HepG2 (cell line): ENCODE measurements at regions not wholly inside any gene's neighbourhood (a gene's known extent, or its start where the extent isn't known, plus 50 kb on each side); places are given as distances from the start of the nearest gene placed in this dataset.

Source experiments
- ATAC-seq: fragments of 200-7000 bp; cut with Tn5 transposase; 3 replicates; pipeline ENCODE4 v1.9.1; 2020; ENCODE audit warnings: mild to moderate bottlenecking, moderate library complexity
- BruUV-seq: library from RNA; stranded (reverse); fragments of 400-500 nt; replicated peaks from 2 replicates; lab custom pipeline; 2021; lab: Mats Ljungman, UMichigan
- CTCF ChIA-PET: fragments of 300-600 bp; formaldehyde crosslinking; extraction: SDS; loops from one replicate; lab custom pipeline; 2021; ENCODE audit warnings: low total read pairs, inconsistent platforms, low intra/inter-chr PET ratio; lab: Yijun Ruan, JAX
- POLR2A ChIA-PET: fragments of 350-600 bp; sonication (Branson Sonifier 250); formaldehyde crosslinking; loops from one replicate; lab custom pipeline; 2020; ENCODE audit warnings: antibody characterized with exemption, inconsistent platforms; lab: Yijun Ruan, JAX
- DNase-seq: peaks from one replicate; pipeline ENCODE4 v3.0.0-alpha.2; 2015; ENCODE audit warnings: low spot score
- FAIRE-seq: peaks from 3 replicates; lab custom pipeline; 2011; peaks lifted over from hg19 to GRCh38; lab: Jason Lieb, UNC
- H2AFZ ChIP-seq: one replicate; pipeline ENCODE4 v1.6.1; 2011; ENCODE audit warnings: low read length, inconsistent platforms
- H3K27ac ChIP-seq: fragments of 300-600 bp; 3 replicates; pipeline ENCODE4 v1.8.0; 2011; ENCODE audit warnings: mixed run types, mild to moderate bottlenecking, mixed read lengths, low read length, inconsistent platforms; ENCODE audit not compliant: insufficient read depth; ENCODE audit errors: extremely low read length
- H3K27me3 ChIP-seq, 2 experiments: fragments of 200-600 bp in 1 of 2; 2 replicates in 1 of 2; 3 replicates in 1 of 2; pipeline versions ENCODE4 v1.6.0 to v1.8.0; 2011; ENCODE audit warnings: low read length in 2 of 2, mild to moderate bottlenecking in 2 of 2, moderate library complexity in 2 of 2, inconsistent platforms in 1 of 2; ENCODE audit not compliant: insufficient read depth in 2 of 2, control insufficient read depth in 1 of 2
- H3K36me3 ChIP-seq, 2 experiments: fragments of 200-600 bp in 1 of 2; replicated peaks in 1 of 2; 2 replicates in 1 of 2; 3 replicates in 1 of 2; pipeline versions ENCODE4 v1.5.1 to v1.8.0; 2011; ENCODE audit warnings: low read length in 2 of 2, inconsistent platforms in 1 of 2; ENCODE audit not compliant: insufficient read depth in 2 of 2, control insufficient read depth in 1 of 2
- H3K4me1 ChIP-seq: 2 replicates; pipeline ENCODE4 v1.5.1; 2012; ENCODE audit warnings: low read length, inconsistent platforms; ENCODE audit not compliant: insufficient read depth
- H3K4me2 ChIP-seq: 2 replicates; pipeline ENCODE4 v1.6.0; 2011; ENCODE audit warnings: low read depth, low read length, inconsistent platforms
- H3K4me3 ChIP-seq, 3 experiments: fragments of 200-600 bp in 1 of 3; sonication (generic), shearing (Covaris generic) in 1 of 3; replicated peaks in 1 of 3; 2 replicates each; pipeline ENCODE4 v1.5.1; 2011 to 2016; ENCODE audit warnings: low read length in 3 of 3, inconsistent platforms in 2 of 3, low read depth in 2 of 3, mild to moderate bottlenecking in 2 of 3, control low read depth in 1 of 3, mixed read lengths in 1 of 3; ENCODE audit not compliant: insufficient read depth in 1 of 3
- H3K79me2 ChIP-seq: one replicate; pipeline ENCODE4 v1.6.1; 2011; ENCODE audit warnings: low read length, inconsistent platforms; ENCODE audit not compliant: insufficient read depth
- H3K9ac ChIP-seq: 2 replicates; pipeline ENCODE4 v1.6.0; 2011; ENCODE audit warnings: mild to moderate bottlenecking, low read depth, low read length, inconsistent platforms; ENCODE audit not compliant: insufficient read depth
- H3K9me3 ChIP-seq: 2 replicates; pipeline ENCODE4 v1.5.1; 2012; ENCODE audit warnings: mild to moderate bottlenecking, low read length
- H4K20me1 ChIP-seq: 2 replicates; pipeline ENCODE4 v1.6.0; 2011; ENCODE audit warnings: inconsistent platforms, mild to moderate bottlenecking, low read length, moderate library complexity; ENCODE audit not compliant: insufficient read depth
- CENPT ChIP-seq: sonication (generic); formaldehyde crosslinking; IDR thresholded peaks from 2 replicates; pipeline ENCODE4 v1.8.0; 2022; ENCODE audit warnings: low read depth, mild to moderate bottlenecking, moderate library complexity, missing genetic modification reagents
- EHMT2 ChIP-seq: fragments of 200-600 bp; sonication (generic); IDR thresholded peaks from 2 replicates; pipeline ENCODE4 v1.7.0; 2017; ENCODE audit warnings: antibody characterized with exemption, low read depth, low read length, borderline replicate concordance
- ETS1 ChIP-seq: sonication (generic); formaldehyde crosslinking; IDR thresholded peaks from 2 replicates; pipeline ENCODE4 v1.4.0; 2020; ENCODE audit warnings: missing genetic modification reagents
- GFI1 ChIP-seq: sonication (generic); formaldehyde crosslinking; IDR thresholded peaks from 2 replicates; pipeline ENCODE4 v1.5.0; 2020; ENCODE audit warnings: missing genetic modification reagents, mild to moderate bottlenecking, borderline replicate concordance
- IRF2 ChIP-seq: IDR thresholded peaks from 2 replicates; pipeline ENCODE4 v1.6.1; 2018; ENCODE audit warnings: missing genetic modification reagents, missing compliant biosample characterization
- JUN ChIP-seq: sonication (generic); formaldehyde crosslinking; IDR thresholded peaks from 2 replicates; pipeline ENCODE4 v1.4.0; 2020; ENCODE audit warnings: mild to moderate bottlenecking, missing genetic modification reagents
- MTA1 ChIP-seq: sonication (generic); formaldehyde crosslinking; IDR thresholded peaks from 2 replicates; pipeline ENCODE4 v1.4.0; 2020; ENCODE audit warnings: missing genetic modification reagents, mild to moderate bottlenecking, borderline replicate concordance
- MYPOP ChIP-seq: sonication (generic); formaldehyde crosslinking; IDR thresholded peaks from 2 replicates; pipeline ENCODE4 v1.8.1; 2023; ENCODE audit warnings: mild to moderate bottlenecking, moderate library complexity, missing genetic modification reagents
- NR2F2 ChIP-seq: IDR thresholded peaks from 2 replicates; pipeline ENCODE4 v1.6.1; 2012; ENCODE audit warnings: low read depth, inconsistent platforms, borderline replicate concordance
- RAD21 ChIP-seq: fragments of 450-650 bp; formaldehyde crosslinking; IDR thresholded peaks from 2 replicates; pipeline ENCODE4 v1.5.0; 2020; ENCODE audit warnings: mild to moderate bottlenecking
- SIX1 ChIP-seq: sonication (generic); formaldehyde crosslinking; IDR thresholded peaks from 2 replicates; pipeline ENCODE4 v1.4.0; 2020; ENCODE audit warnings: missing genetic modification reagents, borderline replicate concordance
- TCF12 ChIP-seq, 2 experiments: fragments of 450-650 bp in 1 of 2; sonication (generic) in 1 of 2; formaldehyde crosslinking in 1 of 2; IDR thresholded peaks; 2 replicates each; pipeline versions ENCODE4 v1.6.1 to v1.8.0; 2017 to 2022; ENCODE audit warnings: antibody characterized with exemption in 1 of 2, mild to moderate bottlenecking in 1 of 2, missing genetic modification reagents in 1 of 2, moderate library complexity in 1 of 2
- ZFP36 ChIP-seq: fragments of 150-350 bp; IDR thresholded peaks from 2 replicates; pipeline ENCODE4 v1.6.1; 2018; ENCODE audit warnings: borderline replicate concordance, low read length, low read depth; ENCODE audit not compliant: partially characterized antibody
- ZNF670 ChIP-seq: sonication (generic); formaldehyde crosslinking; IDR thresholded peaks from 2 replicates; pipeline ENCODE4 v1.8.0; 2022; ENCODE audit warnings: mild to moderate bottlenecking, missing genetic modification reagents, borderline replicate concordance
- ZNF75D ChIP-seq: sonication (generic); formaldehyde crosslinking; IDR thresholded peaks from 2 replicates; pipeline ENCODE4 v1.8.1; 2023; ENCODE audit warnings: missing genetic modification reagents, mild to moderate bottlenecking, borderline replicate concordance
- ZNF850 ChIP-seq: sonication (generic); formaldehyde crosslinking; conservative IDR thresholded peaks from 2 replicates; pipeline ENCODE4 v1.9.0; 2021; ENCODE audit warnings: mild to moderate bottlenecking, missing genetic modification reagents
- whole genome bisulfite sequencing: methylation state at CpG from one replicate; pipeline ENCODE4 v1.1.6; 2017; ENCODE audit warnings: low lambda C conversion rate; 5-methylcytosine and 5-hydroxymethylcytosine counted together
- in situ Hi-C: cut with HindIII; loops from 2 replicates; pipeline ENCODE4 v1.10.0; 2017; ENCODE audit warnings: low pct_unique_long_range_greater_than_20kb; ENCODE audit not compliant: extremely low pct_ligation_motif_present
- intact Hi-C: fragments of 100-400 bp; cut with micrococcal nuclease; formaldehyde crosslinking; loops from one replicate; pipeline ENCODE4 v1.10.0; 2022; ENCODE audit not compliant: unreplicated experiment
- TF ChIP-seq, protein P1 (sequence below): sonication (generic); formaldehyde crosslinking; IDR thresholded peaks from 2 replicates; pipeline ENCODE4 v1.4.0; 2020; ENCODE audit warnings: mild to moderate bottlenecking, missing genetic modification reagents, borderline replicate concordance
- TF ChIP-seq, protein P2 (sequence below): IDR thresholded peaks from 2 replicates; pipeline ENCODE4 v1.6.1; 2016; ENCODE audit warnings: control low read depth
- TF ChIP-seq, protein P3 (sequence below): sonication (generic); formaldehyde crosslinking; IDR thresholded peaks from 2 replicates; pipeline ENCODE4 v1.4.0; 2020; ENCODE audit warnings: mild to moderate bottlenecking, missing genetic modification reagents

GRCh38 chr18:55663891-55664290, 75.9 kb upstream of the TCF4 start:
- ChIA-PET POLR2A (no interaction called here), CTCF (no interaction called here)
- no peaks in the 10 kb centered on the region for H3K36me3 ChIP-seq
- ATAC-seq (no peak), DNase-seq (no peak), FAIRE-seq (no peak)
- H3K9me3 ChIP-seq: peaks cover 87% of the 10 kb centered on the region
- no peaks in the 10 kb centered on the region for H3K4me1 ChIP-seq
- intact Hi-C loops (no loop called here), in situ Hi-C loops (no loop called here)
- H3K4me3 ChIP-seq: no peak overlapping the region
- no peaks in the 10 kb centered on the region for H3K79me2 ChIP-seq
- no peak overlapping the region for H3K9ac ChIP-seq
- no peak overlapping the region for H3K27ac ChIP-seq
- H3K4me2 ChIP-seq: no peak overlapping the region
- 0% methylated on average over 4 of the region's 4 CpGs for WGBS
- no peaks in the 10 kb centered on the region for H4K20me1 ChIP-seq
- no TSS peak for BruUV-seq
- H2AFZ ChIP-seq: no peak overlapping the region
- no peaks in the 10 kb centered on the region for H3K27me3 ChIP-seq
- TF ChIP-seq SIX1 (CRISPR knock-in tag) (no peak), CENPT (CRISPR knock-in tag) (no peak), GFI1 (no peak), MYPOP (no peak), ETS1 (CRISPR knock-in tag) (no peak), MTA1 (CRISPR knock-in tag) (no peak), ZNF75D (CRISPR knock-in tag) (no peak), ZFP36 (no peak), ZNF850 (no peak), IRF2 (CRISPR knock-in tag) (no peak), EHMT2 (no peak), NR2F2 (no peak), RAD21 (CRISPR knock-in tag) (no peak), TCF12 (IDR thresholded peaks at IDR 0.05) (no peak), TCF12 (CRISPR knock-in tag; IDR thresholded peaks at IDR 0.05) (no peak), JUN (CRISPR knock-in tag) (no peak), ZNF670 (CRISPR knock-in tag) (no peak)
- TF ChIP-seq, protein P1, sequence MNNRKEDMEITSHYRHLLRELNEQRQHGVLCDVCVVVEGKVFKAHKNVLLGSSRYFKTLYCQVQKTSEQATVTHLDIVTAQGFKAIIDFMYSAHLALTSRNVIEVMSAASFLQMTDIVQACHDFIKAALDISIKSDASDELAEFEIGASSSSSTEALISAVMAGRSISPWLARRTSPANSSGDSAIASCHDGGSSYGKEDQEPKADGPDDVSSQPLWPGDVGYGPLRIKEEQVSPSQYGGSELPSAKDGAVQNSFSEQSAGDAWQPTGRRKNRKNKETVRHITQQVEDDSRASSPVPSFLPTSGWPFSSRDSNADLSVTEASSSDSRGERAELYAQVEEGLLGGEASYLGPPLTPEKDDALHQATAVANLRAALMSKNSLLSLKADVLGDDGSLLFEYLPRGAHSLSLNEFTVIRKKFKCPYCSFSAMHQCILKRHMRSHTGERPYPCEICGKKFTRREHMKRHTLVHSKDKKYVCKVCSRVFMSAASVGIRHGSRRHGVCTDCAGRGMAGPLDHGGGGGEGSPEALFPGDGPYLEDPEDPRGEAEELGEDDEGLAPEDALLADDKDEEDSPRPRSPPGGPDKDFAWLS (CRISPR knock-in tag): no peak
- TF ChIP-seq, protein P2, sequence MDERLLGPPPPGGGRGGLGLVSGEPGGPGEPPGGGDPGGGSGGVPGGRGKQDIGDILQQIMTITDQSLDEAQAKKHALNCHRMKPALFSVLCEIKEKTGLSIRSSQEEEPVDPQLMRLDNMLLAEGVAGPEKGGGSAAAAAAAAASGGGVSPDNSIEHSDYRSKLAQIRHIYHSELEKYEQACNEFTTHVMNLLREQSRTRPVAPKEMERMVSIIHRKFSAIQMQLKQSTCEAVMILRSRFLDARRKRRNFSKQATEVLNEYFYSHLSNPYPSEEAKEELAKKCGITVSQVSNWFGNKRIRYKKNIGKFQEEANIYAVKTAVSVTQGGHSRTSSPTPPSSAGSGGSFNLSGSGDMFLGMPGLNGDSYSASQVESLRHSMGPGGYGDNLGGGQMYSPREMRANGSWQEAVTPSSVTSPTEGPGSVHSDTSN: no peak
- TF ChIP-seq, protein P3, sequence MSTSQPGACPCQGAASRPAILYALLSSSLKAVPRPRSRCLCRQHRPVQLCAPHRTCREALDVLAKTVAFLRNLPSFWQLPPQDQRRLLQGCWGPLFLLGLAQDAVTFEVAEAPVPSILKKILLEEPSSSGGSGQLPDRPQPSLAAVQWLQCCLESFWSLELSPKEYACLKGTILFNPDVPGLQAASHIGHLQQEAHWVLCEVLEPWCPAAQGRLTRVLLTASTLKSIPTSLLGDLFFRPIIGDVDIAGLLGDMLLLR (CRISPR knock-in tag): no peak
